HEK293T (cell line): ENCODE measurements at regions not wholly inside any gene's neighbourhood (a gene's known extent, or its start where the extent isn't known, plus 50 kb on each side); places are given as distances from the start of the nearest gene placed in this dataset.
"Not testable (repeated sequence)": the region's sequence is repeated elsewhere in the genome, so short reads cannot be mapped to it uniquely, and the experiment has no call there.

Experiments used
- ARNT ChIP-seq: fragments of 450-650 bp; IDR thresholded peaks from 2 replicates; pipeline ENCODE4 v1.6.1; 2017; ENCODE audit warnings: mild to moderate bottlenecking
- PKNOX1 ChIP-seq: fragments of 450-650 bp; IDR thresholded peaks from 2 replicates; pipeline ENCODE4 v1.6.1; 2016
- SP1 ChIP-seq: fragments of 450-650 bp; IDR thresholded peaks from 2 replicates; pipeline ENCODE4 v1.6.1; 2017

DNA sequence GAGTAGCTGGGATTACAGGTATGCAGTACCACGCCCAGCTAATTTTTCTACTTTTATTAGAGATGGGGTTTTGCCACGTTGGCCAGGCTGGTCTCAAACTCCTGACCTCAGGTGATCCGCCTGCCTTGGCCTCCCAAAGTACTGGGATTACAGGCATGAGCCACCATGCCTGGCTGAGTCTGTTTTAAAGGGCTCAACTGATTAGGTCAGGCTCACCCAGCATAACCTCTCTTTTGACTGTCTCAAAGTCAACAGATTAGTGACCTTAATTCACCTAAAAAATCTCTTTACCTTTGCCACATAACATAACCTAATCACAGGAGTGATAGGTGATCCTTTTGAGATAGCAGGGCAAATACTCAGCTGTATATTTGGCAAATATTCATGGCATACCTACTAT lies 147.9 kb upstream of the EYA4 start:
- TF ChIP-seq SP1, PKNOX1, ARNT: not testable (repeated sequence)
